Right lung (tissue), 2 donors: ENCODE measurements at regions not wholly inside any gene's neighbourhood (a gene's known extent, or its start where the extent isn't known, plus 50 kb on each side); places are given as distances from the start of the nearest gene placed in this dataset.

ENCODE experiments used
- DNase-seq, 2 donors: peaks; one replicate each; pipeline ENCODE4 v3.0.0-alpha.2; 2013

DNA sequence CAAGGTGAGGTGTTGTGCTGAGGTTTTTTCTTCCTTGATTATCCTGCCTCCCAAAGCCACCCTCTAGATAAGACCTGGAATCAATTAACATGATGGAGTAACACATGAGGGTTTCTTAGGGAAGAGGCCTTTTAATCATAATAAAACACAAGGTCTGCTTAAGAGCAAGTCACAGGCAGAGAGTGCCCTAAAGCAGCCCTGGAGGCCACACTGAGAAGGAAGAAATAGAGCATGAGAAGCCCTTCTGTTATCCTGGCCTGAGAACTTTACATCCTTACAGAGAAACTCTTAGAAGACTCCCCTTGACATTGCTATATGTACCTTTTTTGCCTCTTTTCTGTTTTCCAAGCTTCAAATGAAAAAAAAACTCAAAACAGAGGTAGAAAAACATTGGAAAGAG, 132.3 kb downstream of the CEP57L1 start:
- no peak for DNase-seq

DNA sequence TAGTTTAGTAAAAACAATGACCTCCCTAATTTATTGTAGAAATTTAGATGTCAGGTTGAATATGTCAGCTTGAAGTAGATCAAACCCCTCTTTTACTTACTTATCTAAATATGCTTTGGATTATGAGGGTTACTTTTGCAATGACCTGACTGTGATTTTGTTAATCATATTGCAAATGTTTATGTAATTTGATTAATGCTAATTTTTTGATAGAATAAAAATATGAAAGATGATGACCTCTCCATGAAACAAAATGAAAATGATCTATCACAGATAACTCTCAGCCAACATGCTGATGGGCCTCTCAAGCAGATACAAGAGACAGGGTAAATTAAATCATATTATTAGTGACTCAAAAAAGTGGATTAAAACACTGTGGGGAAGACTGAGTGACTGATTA, 131.0 kb downstream of the CEP57L1 start:
- DNase-seq, result no peak

- no peak for DNase-seq
Observed at GRCh38 chr6:109225946-109226345, 130.6 kb downstream of the CEP57L1 start.

DNA sequence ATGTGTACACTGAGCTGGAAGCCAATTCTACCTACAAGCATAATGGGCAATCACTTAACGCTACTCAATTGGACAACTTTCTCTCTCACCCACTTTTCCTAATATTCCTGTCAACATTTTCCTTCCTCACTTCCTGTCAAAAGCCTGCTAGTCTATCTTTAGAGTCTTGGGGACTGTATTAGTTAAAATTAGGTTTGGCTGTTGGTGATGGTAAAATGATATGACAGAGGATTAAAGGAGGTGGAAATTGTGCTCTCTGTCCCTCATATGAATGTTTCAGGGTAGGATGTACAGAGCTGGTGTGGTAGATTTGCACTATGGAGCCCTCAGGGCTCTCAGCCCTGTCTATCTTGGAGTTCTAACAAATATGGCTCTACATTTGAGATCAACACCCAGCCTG, 129.7 kb downstream of the CEP57L1 start:
- no peak for DNase-seq

DNA sequence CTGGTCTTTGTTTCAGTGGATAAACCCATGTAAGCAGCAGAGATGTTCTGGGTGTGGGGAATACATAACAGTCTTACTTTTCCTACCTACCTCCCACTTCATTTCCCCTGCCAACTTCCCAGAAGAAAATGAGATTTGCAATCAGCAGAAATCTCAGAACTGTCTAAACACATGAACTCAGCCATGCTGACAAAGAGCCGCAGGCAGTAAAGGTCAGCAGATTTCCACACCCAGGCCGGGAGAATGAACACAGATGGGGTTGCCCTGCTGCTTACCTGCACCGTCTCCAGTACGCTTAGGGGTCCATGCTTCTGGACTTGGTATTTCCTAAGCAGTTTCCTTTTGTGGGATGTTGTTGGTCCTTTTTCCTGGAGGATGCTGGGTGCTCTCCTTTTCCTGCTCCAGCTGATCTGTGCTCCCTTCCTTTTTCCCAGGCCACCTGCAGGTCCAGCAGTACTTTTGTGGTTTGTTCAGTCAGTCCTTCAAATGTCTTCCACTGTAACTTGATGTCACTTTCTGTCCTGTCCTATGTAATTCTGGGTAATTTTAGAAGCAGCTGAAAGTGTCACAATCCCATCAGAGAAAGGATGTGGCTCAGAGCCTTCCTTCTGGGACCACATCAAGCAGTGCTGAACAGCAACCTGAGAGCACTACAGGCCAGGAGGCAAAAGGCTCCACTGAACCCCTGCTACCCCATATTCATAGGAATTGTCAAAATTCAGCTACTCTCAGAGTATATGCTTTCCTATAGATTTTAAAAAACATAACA, 129.0 kb downstream of the CEP57L1 start:
- DNase-seq, result no peak

DNA sequence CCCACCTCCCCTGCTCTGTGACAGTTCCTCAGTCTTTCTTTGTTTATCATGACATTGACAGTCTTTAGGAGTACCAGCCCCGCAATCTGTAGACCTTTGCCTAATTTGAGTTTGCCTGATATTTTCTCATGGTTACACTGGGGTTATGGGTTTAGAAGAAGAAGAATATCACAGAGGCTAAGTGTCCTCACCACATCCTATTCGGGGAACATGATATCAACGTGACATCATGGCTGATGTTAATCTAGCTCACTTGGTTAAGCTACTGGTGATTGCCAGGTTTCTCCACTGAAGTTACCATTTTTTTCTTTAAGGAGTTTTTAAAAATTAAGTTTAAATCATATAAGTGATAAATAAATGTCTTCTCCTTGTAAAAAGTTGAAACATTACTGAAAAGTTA, 127.5 kb downstream of the CEP57L1 start:
- DNase-seq, result no peak

- no peak for DNase-seq
Observed at GRCh38 chr6:109221543-109222195, 126.4 kb downstream of the CEP57L1 start.
